ENCODE measurements at regions not wholly inside any gene's neighbourhood (a gene's known extent, or its start where the extent isn't known, plus 50 kb on each side); places are given as distances from the start of the nearest gene placed in this dataset.

GRCh38 chr17:73815474-73815873 lies 171.2 kb upstream of the SDK2 start:
- DNase-seq (ENCODE audit: low spot score) = no peak

- no peak for DNase-seq (ENCODE audit: low spot score)
Measured at GRCh38 chr17:73819440-73820395, 175.5 kb upstream of the SDK2 start.

- no peak for DNase-seq (ENCODE audit: low spot score)
Measured at GRCh38 chr17:73820686-73821448, 176.6 kb upstream of the SDK2 start.

- no peak for DNase-seq (ENCODE audit: low spot score)
Measured at GRCh38 chr17:73821665-73822064, 177.4 kb upstream of the SDK2 start.

- no peak for DNase-seq (ENCODE audit: low spot score)
Measured at GRCh38 chr17:73822371-73822770, 178.1 kb upstream of the SDK2 start.

GRCh38 chr17:73823684-73824083 lies 179.4 kb upstream of the SDK2 start:
- DNase-seq (ENCODE audit: low spot score) = no peak

GRCh38 chr17:73824321-73824720 lies 180.1 kb upstream of the SDK2 start:
- no peak for DNase-seq (ENCODE audit: low spot score)

GRCh38 chr17:73826181-73826871 lies 182.1 kb upstream of the SDK2 start:
- DNase-seq (ENCODE audit: low spot score) = no peak

- DNase-seq (ENCODE audit: low spot score) = no peak
Measured at GRCh38 chr17:73826872-73827228, 182.6 kb upstream of the SDK2 start.

- peak; percentile 8 for DNase-seq (ENCODE audit: low spot score)
Measured at GRCh38 chr17:73827627-73828291, 183.5 kb upstream of the SDK2 start.

- no peak for DNase-seq (ENCODE audit: low spot score)
Measured at GRCh38 chr17:73829676-73830280, 185.5 kb upstream of the SDK2 start.

GRCh38 chr17:73831699-73832098 lies 187.5 kb upstream of the SDK2 start:
- no peak for DNase-seq (ENCODE audit: low spot score)

GRCh38 chr17:73833775-73834488 lies 189.7 kb upstream of the SDK2 start:
- no peak for DNase-seq (ENCODE audit: low spot score)

- no peak for DNase-seq (ENCODE audit: low spot score)
Measured at GRCh38 chr17:73834684-73835343, 190.6 kb upstream of the SDK2 start.

GRCh38 chr17:73835605-73836004 lies 191.4 kb upstream of the SDK2 start:
- no peak for DNase-seq (ENCODE audit: low spot score)

GRCh38 chr17:73838815-73839214 lies 194.6 kb upstream of the SDK2 start:
- DNase-seq (ENCODE audit: low spot score) = no peak

- no peak for DNase-seq (ENCODE audit: low spot score)
Measured at GRCh38 chr17:73840829-73841228, 196.6 kb upstream of the SDK2 start.

GRCh38 chr17:73841431-73842060 lies 197.3 kb upstream of the SDK2 start:
- peak; percentile 14 for DNase-seq (ENCODE audit: low spot score)

- no peak for DNase-seq (ENCODE audit: low spot score)
Measured at GRCh38 chr17:73847952-73848351, 203.7 kb upstream of the SDK2 start.

- no peak for DNase-seq (ENCODE audit: low spot score)
Measured at GRCh38 chr17:73850426-73850825, 206.2 kb upstream of the SDK2 start.
